ENCODE measurements at regions not wholly inside any gene's neighbourhood (a gene's known extent, or its start where the extent isn't known, plus 50 kb on each side); places are given as distances from the start of the nearest gene placed in this dataset.
"Not testable (repeated sequence)": the region's sequence is repeated elsewhere in the genome, so short reads cannot be mapped to it uniquely, and the experiment has no call there.

DNA sequence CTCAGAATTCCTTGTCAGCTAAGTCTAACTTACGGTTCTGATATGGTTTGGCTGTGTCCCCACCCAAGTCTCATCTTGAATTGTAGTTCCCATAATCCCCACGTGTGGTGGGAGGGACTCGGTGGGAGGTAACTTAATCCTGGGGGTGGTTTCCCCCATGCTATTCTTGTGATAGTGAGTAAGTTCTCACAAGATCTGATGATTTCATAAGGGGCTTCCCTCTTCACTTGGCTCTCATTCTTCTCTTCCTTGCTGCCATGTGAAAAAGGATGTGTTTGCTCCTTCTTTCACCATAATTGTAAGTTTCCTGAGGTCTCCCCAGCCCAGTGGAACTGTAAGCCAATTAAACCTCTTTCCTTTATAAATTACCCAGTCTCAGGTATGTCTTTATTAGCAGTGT is 163.0 kb downstream of the PMAIP1 start:
- DNase-seq (ENCODE audit: low read depth): not testable (repeated sequence)

DNA sequence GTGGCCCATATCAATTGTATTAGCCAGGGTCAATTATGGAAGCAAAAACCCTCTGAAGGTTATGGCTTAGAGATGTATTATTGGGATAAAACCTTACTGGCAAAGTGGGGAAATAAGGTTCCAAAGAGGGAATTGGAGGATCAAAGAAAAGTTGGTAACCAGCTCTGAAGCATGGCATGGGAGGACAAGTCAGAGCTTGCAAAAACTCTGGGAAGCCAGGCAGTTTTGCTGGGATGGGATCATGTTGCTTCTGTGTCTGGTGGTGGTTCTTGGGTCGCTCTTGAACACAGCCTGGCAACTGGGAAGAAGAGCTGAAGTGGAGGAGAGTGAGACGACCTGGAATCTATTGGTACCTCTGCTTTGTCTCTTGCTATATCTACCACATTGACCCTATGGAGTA is 162.6 kb downstream of the PMAIP1 start:
- DNase-seq (ENCODE audit: low read depth): no peak

DNA sequence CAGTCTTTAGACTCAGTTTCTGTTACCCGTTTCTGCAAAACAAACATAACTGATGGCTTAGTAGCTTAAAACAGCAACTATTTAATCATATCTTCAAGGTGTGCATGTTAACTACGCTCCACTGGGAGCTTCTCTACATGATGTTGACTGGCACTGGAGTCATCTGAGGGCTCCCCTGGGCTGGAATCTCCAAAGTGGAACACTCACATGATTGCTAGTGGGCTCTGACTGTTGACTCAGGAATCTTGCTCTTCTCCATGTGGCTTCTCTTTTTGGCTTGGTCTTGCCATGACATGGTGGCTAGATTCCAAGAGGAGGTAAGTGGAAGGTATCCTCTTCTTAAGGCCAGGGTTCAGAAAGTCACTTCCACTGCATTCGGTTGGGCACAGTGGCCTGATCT is 160.8 kb downstream of the PMAIP1 start:
- DNase-seq (ENCODE audit: low read depth): no peak

DNA sequence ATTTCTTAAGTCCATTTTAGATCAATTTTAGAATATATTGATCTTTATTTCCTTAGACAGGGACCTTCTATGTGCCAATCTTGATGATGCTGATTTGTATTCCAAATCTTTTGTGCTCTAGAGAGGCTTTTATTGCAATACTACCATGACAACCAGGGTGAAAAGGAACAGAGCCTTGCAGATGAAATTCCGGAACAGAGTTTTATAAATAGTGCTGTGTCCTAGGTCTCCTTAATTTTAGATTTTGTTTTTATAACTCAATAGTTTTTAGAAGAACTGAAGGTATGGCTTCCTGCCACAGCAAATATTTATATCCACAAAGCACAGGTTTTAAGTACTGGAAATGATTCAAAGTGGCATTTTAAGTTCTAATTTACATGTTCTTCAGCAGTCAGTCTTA is 160.2 kb downstream of the PMAIP1 start:
- DNase-seq (ENCODE audit: low read depth): no peak

DNA sequence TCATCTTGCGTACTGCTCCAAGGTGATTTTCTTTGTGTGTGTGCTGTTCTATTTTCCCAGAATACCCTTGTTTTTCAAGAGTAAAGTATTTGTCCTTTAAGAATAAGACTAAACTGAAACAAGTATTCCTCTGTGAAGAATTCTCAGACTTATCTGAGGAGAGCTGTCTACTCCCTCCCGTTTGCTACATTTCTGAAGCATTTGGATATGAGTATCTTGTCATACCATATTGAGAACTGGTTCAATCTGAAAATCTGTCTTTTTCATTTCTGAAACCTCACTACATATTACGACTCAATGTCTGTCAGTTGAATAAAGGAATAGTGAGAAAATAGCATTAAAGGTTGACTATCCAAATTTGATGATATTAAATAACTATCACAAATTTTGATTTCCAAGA is 159.4 kb downstream of the PMAIP1 start:
- no peak for DNase-seq (ENCODE audit: low read depth)

DNA sequence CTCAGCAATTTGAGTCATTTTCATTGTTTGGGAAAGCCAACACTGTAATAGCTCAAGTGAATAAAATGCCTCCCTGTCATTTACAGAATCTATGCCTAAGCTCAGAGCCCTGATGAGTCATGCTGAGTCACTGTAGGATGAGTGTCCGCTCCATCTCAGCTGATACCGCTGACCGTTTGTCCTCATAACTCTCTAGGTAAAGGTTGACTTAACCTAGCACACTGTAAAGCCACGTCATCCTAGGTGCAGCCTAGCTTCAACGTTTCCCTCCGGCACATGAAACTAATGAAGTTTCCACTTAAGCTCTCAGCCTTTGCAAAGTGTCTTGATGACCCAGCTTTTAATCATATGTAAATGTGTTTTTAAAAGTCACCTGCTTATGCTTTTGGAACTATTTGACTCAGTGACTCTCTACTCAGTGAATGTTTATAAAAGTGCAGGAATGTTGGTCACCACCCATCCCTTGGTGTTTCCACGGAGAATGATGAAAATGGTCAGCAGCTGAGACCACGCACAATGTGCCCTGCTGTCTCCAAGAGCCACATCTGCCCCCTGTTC is 154.0 kb downstream of the PMAIP1 start:
- no peak for DNase-seq (ENCODE audit: low read depth)

DNA sequence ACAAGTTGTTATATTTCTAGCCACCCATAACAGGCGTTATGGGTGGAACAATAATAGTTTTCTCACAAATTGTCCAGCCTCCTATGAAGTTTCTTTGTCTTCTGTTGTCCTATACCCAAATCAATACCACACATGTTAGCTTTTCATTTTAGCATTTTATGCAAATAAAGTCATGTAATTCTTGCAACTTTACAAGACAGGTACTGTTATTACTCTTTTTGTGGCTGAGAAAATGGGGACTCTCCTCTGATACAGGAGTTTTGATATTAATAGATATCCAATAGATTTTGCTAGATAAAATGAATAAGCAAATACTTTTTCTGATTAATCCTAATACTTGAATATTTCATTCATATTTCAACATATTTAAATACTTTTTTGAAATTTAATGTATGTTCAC is 151.0 kb downstream of the PMAIP1 start:
- no peak for DNase-seq (ENCODE audit: low read depth)

DNA sequence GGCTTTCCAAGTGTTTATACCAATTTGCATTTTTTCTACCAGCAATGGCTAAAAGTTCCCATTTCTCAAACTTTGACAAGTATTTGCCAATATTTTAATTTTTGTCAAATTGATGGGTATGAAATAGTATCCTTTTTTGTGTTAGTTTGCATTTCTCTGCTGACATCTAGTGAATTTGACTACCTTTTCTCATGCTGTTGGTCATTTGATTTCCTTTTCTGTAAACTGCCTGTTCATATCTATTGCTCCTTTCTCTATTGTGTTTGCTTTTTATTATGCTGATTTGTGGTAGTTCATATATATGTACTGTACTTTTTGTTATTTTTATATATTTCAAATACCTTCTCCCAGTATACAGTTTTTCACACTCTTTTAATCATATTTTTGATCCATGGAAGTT is 149.4 kb downstream of the PMAIP1 start:
- DNase-seq (ENCODE audit: low read depth): no peak

DNA sequence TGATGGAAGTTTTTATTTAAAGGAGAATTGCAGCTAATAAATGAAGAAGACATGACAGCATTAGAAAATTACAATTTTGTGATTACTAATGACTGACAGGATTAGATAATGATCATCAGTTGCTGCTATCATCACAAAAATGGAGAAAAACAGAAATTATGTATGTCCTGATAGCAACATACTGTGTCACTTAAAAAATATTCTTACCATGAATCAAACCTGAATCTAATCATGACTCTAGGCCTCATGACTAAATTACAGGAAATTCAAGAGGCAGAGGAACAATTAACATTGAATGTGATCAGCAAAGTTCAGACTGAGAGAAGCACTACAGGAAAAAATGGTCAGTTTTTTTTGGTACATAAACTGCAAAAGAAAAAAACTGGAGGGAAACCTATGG is 147.8 kb downstream of the PMAIP1 start:
- no peak for DNase-seq (ENCODE audit: low read depth)

DNA sequence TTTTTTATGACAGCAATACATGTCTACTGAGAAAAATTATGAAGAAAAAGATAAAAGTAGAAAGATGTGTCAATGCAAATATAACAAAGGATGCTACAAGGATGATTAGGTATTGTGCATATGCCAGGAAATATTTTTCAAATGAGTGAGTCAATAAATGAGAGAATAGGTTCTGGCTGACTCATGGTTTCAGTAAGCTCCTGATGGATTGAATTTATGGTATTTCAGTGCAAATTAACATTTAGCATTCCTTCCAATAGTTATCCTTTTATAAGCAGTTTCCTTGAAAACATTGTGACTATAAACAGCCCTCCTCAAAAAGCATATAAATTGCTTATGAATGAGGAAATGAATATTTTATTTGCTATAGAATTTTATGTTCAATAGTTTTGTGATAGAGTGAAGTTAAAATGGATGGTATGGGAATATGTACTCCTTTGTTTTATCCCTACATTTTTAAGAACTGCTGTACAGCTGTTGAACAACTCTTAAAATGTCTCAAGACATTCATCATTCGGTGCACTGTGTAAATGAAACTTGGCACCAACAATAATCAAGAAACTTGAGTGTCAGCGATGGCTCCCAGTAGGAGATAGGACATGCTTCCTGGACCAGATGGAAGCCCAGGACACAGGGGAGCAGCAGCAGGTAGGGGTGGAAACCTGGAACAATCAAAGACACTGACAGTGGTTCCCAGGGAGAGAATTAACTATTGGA is 144.7 kb downstream of the PMAIP1 start:
- DNase-seq (ENCODE audit: low read depth): no peak

DNA sequence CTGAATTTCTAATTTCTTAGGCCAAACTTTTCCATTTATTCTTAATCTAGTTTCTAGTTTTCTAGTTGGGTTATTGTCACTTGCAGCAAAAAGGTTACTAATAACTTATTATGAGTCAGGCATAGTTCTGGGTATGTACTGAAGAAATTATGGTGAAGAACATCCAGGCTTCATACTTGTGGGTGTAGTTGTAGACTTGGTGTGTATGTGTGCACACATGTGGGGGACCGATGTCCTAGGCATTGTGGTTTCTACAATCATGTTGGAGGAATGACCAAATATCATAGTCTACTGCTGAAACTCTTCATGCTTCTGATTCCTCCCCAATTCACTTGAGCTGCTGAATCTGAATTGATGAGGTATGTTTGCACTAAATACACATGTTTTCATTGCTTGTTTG is 141.2 kb downstream of the PMAIP1 start:
- DNase-seq (ENCODE audit: low read depth): no peak

DNA sequence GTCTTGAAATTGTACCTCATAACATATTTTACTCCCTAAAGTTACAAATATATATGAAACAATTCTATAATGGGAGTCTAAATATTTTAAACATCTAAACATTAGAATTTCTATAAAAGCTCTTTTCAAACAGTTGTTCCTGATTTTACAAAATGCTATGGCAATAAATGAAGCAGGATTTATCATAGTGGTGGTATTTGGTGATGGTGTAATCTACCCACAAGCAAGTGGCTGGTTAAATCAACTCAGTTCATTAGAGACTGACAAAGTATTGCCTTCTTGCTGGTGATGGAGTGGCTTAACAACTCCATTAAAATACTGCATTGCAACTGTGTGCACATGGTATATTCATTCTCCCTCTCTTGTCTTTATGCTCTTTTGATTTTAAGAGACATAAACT is 138.9 kb downstream of the PMAIP1 start:
- no peak for DNase-seq (ENCODE audit: low read depth)

DNA sequence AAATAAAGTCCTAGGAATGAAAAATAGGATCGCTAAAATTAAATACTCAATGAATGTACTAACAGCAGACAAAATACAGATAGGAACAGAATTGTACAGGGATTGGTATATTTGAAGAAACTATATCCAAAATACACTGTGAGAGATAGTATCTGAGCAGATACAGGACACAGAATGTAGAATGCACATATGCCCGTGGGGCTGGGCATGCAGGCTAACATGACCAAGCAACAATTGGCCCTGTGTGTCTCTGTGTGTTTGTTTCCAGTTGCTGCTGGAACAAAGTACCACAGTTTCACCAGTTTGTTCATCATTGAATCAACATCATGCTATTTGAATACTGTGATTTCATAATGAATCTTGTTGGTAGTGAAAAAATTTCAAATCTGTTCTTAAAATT is 127.6 kb downstream of the PMAIP1 start:
- DNase-seq (ENCODE audit: low read depth): no peak

DNA sequence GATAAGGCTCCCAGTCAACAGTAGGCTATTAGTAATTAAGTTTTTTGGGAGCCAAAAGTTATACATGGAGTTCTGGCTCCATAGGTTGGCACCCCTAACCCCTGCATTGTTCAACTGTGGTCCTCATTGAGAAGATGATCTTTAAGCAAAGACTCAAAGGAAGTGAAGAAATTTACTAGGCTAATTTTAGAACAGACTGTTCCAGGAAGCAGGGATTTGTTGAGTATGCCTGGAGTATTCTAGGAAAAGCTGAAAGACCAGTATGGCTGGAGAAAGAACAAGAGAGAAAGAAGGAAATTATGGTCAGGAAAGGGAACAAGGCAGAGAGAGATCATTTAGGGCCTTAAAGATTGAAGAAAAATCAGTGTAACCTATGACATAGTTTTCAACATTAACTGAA is 125.1 kb downstream of the PMAIP1 start:
- DNase-seq (ENCODE audit: low read depth): no peak

DNA sequence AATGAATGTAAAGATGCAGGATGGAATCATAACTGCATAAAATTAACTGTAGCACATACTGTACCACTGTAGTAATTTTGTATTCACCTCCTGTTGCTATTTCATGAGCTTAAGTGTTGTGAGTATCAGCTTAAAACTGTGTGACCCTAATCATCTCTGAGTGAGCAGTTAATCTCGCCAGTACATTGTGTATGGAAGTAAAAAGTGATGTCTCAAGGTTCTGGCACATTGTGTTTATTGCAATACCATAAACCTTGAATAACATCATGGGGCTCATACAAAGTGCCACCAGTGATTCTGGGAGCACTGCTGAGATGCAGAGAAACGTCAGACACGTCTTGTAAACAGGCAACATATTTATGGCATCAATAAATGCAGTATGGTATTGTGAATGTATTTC is 124.5 kb downstream of the PMAIP1 start:
- no peak for DNase-seq (ENCODE audit: low read depth)

DNA sequence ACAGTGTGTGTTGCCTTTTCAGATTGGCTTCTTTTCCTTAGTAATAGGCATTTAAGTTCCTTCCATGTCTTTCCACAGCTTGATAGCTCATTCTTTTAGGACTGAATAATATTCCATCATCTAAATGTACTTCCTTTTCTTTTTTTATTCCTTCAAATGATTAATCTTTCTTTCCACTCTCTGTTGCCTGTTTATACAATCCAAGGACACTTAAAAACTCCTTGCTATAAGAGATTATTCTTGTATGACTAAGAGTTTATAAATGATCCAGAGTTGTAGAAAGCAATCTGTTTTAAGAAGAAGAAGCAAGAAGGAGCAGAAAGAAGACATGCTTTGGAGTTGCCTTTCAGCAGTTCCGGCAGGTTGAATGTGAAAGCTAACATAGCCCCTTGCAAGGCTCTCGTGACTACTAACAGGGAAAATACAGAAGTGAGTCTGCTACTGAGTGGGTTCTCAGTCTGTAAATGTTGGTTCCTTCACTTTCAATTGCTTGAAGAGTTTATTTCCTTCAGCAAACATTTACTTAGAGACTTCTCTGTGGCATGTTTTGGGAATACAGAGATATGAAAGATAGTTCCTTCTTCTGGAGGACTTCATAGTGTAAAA is 123.0 kb downstream of the PMAIP1 start:
- no peak for DNase-seq (ENCODE audit: low read depth)

DNA sequence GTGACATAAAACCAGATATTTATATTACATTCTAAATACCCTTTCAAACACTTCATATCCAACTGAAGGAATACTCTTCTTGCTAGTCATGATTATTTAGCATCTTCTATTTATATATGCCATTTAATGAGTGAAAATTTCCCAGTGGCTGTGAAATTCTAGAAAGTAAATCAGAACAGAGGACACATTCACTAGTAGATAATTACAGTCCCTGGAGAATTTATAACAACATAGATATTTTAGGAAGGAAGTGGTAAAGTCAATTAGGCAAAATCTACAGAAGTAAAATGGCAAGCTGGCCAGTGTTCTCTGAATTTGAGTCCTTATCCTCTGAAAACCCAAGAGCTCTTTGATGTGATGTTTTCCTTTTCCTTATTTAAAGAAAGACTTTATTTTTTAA is 121.8 kb downstream of the PMAIP1 start:
- no peak for DNase-seq (ENCODE audit: low read depth)

DNA sequence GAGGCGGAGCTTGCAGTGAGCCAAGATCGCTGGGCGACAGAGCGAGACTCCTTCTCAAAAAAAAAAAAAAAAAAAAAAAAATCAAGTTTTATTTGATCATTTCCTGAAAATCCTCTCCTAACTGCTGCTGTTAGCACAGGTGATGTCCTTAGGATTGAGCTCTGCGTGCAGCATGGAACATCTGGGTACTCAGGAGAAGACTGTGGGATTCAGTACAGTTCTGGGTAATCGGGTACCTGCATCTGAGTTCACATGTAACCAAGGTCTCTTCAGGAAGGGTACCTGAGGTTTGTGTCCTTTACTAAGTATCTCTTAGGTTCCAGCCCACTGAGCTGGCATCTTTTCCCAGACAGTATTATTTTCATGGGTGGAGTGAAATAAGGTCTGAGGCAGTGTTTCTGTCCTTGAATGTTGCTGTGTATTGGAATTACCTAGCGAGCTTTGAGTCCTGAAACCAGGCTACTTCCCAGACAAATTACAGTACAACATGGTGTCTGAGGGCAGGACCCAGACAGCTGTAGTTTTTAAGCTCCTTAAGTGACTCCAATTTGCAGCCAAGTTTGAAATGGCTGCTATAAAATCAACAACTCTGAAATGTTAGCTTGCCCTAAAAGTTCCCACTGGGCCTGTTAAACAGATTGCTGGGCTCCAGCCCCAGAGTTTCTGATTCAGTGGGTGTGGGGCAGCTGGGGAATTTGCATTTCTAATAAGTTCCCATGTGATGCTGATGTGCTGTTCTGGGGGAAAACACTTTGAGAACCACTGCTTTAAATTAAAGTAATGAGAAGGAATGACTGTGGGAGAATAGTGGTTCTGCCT is 120.5 kb downstream of the PMAIP1 start:
- no peak for DNase-seq (ENCODE audit: low read depth)

DNA sequence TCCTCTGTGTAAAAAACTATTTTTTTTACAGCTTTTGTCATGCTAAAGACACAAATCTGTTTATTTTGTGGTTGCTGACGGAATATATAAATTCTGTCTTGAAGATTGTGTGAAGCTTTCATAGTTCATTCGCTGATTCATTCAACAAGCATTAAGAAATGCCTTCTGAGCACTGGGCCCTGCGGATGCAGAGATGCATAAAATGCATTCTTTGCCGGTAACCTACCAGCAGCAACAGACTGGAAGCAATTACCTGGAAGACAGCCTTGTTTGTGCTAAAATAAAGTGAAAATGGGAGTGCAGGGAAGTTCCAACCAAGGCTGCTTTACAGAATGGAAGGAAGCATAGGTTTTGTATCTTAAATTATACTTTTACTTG is 119.7 kb downstream of the PMAIP1 start:
- no peak for DNase-seq (ENCODE audit: low read depth)

DNA sequence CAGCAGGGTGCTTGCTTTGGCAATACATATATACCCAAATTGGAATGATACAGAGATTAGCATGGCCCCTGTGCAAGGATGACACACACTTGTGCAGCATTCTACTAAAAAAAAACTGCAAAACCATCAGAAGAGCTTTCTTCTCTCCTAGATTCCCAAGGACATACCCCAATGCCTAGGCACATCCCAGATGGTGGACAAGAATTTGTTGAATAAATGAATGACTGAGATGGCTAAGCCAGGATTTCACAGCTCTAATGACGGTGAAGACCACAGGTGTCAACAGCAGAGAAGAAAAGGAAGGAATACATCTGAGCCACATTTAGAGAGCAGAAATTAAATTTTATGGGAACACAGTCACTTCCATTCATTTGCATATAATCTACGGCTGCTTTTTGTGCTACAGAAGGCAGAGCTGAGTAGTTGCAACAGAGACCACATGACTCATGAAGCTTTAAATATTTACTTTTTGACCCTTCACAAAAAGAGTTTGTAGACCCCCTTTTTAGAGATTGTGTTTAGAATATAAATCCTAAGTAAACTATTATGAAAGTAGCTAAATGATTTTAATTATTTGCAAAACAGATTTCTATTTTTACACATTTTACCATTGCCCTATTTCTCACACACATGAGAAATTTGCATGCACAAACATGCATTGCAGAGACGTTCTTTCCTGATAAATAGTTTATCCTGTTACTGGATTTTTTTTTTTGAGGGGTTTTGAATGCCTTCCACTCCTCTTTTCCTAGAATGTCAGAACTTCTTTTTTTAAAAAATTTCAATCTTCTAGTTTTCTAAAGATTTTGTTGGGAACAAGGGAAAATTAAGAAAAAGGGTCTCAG is 119.0 kb downstream of the PMAIP1 start:
- no peak for DNase-seq (ENCODE audit: low read depth)

DNA sequence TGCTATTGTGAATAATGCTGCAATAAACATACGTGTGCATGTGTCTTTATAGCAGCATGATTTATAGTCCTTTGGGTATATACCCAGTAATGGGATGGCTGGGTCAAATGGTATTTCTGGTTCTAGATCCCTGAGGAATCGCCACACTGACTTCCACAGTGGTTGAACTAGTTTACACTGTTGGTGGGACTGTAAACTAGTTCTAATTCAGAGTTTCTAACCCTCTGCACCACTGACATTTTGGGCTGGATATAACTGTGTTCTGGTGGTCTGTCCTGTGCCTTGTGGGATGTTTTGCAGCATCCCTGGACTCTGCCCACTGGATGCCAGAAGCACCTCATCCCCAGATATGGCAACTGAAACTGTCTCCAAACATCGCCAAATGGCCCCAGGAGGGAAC is 118.3 kb downstream of the PMAIP1 start:
- DNase-seq (ENCODE audit: low read depth): not testable (repeated sequence)

DNA sequence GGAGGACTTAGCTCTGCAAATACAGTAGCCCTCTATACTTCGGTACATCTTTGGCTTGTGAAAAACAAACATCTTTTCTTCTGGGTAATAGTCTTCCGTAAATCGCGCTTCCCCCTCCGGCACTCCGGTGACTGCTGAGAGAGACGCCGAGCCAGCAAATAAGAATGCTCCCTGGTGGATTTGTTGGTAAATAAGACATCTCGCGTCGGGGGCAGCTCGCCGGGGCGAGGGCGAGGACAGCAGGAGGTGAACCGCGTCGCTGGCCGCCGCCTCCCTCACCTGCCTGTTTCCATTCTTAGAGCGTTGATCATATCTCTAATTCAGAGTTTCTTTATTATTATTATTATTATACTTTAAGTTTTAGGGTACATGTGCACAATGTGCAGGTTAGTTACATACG is 117.6 kb downstream of the PMAIP1 start:
- no peak for DNase-seq (ENCODE audit: low read depth)
